Kidney (tissue), 13 donors: ENCODE measurements at regions not wholly inside any gene's neighbourhood (a gene's known extent, or its start where the extent isn't known, plus 50 kb on each side); places are given as distances from the start of the nearest gene placed in this dataset.
"Not testable (repeated sequence)": the region's sequence is repeated elsewhere in the genome, so short reads cannot be mapped to it uniquely, and the experiment has no call there.

Source experiments
- DNase-seq, 5 donors: peaks; one replicate each; pipeline ENCODE4 v3.0.0-alpha.2; 2013 to 2020
- FAIRE-seq: peaks from 2 replicates; lab custom pipeline; 2012; peaks lifted over from hg19 to GRCh38; lab: Jason Lieb, UNC
- H3K27ac ChIP-seq, 2 donors: one replicate each; pipeline ENCODE4 v1.7.0; 2013; ENCODE audit warnings: low read depth in 2 of 2, low read length in 2 of 2, inconsistent platforms in 1 of 2
- H3K27me3 ChIP-seq: one replicate; pipeline ENCODE4 v1.7.1; 2013; ENCODE audit warnings: low read length, inconsistent platforms; ENCODE audit not compliant: control insufficient read depth, insufficient read depth
- H3K36me3 ChIP-seq, 3 donors: one replicate each; pipeline versions ENCODE4 v1.7.0 to v1.7.1; 2013; ENCODE audit warnings: low read length in 3 of 3, control low read depth in 1 of 3, inconsistent platforms in 1 of 3; ENCODE audit not compliant: insufficient read depth in 3 of 3, control insufficient read depth in 2 of 3
- H3K4me1 ChIP-seq, 3 donors: one replicate each; pipeline versions ENCODE4 v1.7.0 to v1.7.1; 2013; ENCODE audit warnings: low read length in 3 of 3, inconsistent platforms in 1 of 3, low read depth in 1 of 3; ENCODE audit not compliant: control insufficient read depth in 2 of 3, insufficient read depth in 2 of 3
- H3K4me3 ChIP-seq, 3 donors: one replicate each; pipeline versions ENCODE4 v1.7.0 to v1.8.1; 2013; ENCODE audit warnings: low read length in 3 of 3, control low read depth in 1 of 3, inconsistent platforms in 1 of 3
- H3K9ac ChIP-seq, 3 donors: one replicate each; pipeline versions ENCODE4 v1.7.0 to v1.7.1; 2013; ENCODE audit warnings: low read length in 3 of 3, control low read depth in 1 of 3, inconsistent platforms in 1 of 3
- H3K9me3 ChIP-seq, 3 donors: one replicate each; pipeline versions ENCODE4 v1.7.0 to v1.7.1; 2013; ENCODE audit warnings: low read length in 3 of 3, control low read depth in 1 of 3, inconsistent platforms in 1 of 3; ENCODE audit not compliant: control insufficient read depth in 2 of 3, insufficient read depth in 1 of 3
- CTCF ChIP-seq: IDR thresholded peaks from 3 replicates; pipeline ENCODE4 v1.5.1; 2012; ENCODE audit warnings: mild to moderate bottlenecking, moderate library complexity, borderline replicate concordance; ENCODE audit not compliant: insufficient read depth; ENCODE audit errors: extremely low read depth
- intact Hi-C: fragments of 100-400 bp; cut with DNase I; formaldehyde crosslinking; loops from one replicate; pipeline ENCODE4 v1.11.1; 2022
- donor health status: control.
- donor health status: control.
- donor health status: control.
- donor health status: control.
- donor health status: control.
- donor health status: DM: yes; HTN: yes; CAD: no.
- donor health status: Normal renal cell carcinoma (clear cell type).

GRCh38 chr15:69616558-69616957 is 163.9 kb downstream of the RPLP1 start:
- DNase-seq (no peak), FAIRE-seq (no peak)
- Histone ChIP-seq H3K27ac (no peak overlapping the region), H3K36me3 (no peaks in the 10 kb centered on the region), H3K4me1 (no peaks in the 10 kb centered on the region), H3K9ac (no peak overlapping the region), H3K27me3 (no peaks in the 10 kb centered on the region), H3K9me3 (no peaks in the 10 kb centered on the region), H3K4me3 (no peak overlapping the region)
- intact Hi-C loops = no loop called here
- TF ChIP-seq CTCF = no peak

GRCh38 chr15:69617144-69617543 is 164.5 kb downstream of the RPLP1 start:
- intact Hi-C loops, DNase-seq, FAIRE-seq, H3K9me3 ChIP-seq, H3K27me3 ChIP-seq, H3K36me3 ChIP-seq, H3K4me1 ChIP-seq, H3K4me3 ChIP-seq, H3K9ac ChIP-seq, H3K27ac ChIP-seq: not testable (repeated sequence)

GRCh38 chr15:69623392-69624154 is 171.0 kb downstream of the RPLP1 start:
- Histone ChIP-seq H3K4me1 (peaks cover 0 to 8% (median 0%) of the 10 kb centered on the region in 3 donors), H3K27me3 (no peaks in the 10 kb centered on the region), H3K27ac (no peak overlapping the region), H3K9ac (no peak overlapping the region), H3K36me3 (no peaks in the 10 kb centered on the region), H3K9me3 (no peaks in the 10 kb centered on the region), H3K4me3 (no peak overlapping the region)
- no peak for TF ChIP-seq CTCF
- intact Hi-C loops = no loop called here
- no peak for FAIRE-seq
- no peak for DNase-seq

- FAIRE-seq = no peak
Measured at GRCh38 chr15:69624155-69624520, 171.5 kb downstream of the RPLP1 start.

More at GRCh38 chr15:69624155-69624520, 171.5 kb downstream of the RPLP1 start:
- no peak for TF ChIP-seq CTCF
- no peak overlapping the region for H3K27ac ChIP-seq
- H3K9ac ChIP-seq = no peak overlapping the region
- intact Hi-C loops = no loop called here
- no peaks in the 10 kb centered on the region for H3K36me3 ChIP-seq
- peaks cover 0 to 8% (median 0%) of the 10 kb centered on the region in 3 donors for H3K4me1 ChIP-seq
- no peaks in the 10 kb centered on the region for H3K9me3 ChIP-seq
- H3K27me3 ChIP-seq = no peaks in the 10 kb centered on the region
- DNase-seq = no peak
- H3K4me3 ChIP-seq = no peak overlapping the region
